MM.1S (cell line): ENCODE measurements at regions not wholly inside any gene's neighbourhood (a gene's known extent, or its start where the extent isn't known, plus 50 kb on each side); places are given as distances from the start of the nearest gene placed in this dataset.

Experiments
- DNase-seq: peaks from one replicate; pipeline ENCODE4 v3.0.0-alpha.2; 2015
- H2AFZ ChIP-seq: fragments of 300-600 bp; sonication (generic); 2 replicates; pipeline ENCODE4 v1.6.0; 2016; ENCODE audit warnings: antibody characterized with exemption, low read length
- H3F3A ChIP-seq: fragments of 300-600 bp; sonication (generic); 2 replicates; pipeline ENCODE4 v1.6.1; 2016; ENCODE audit warnings: mild to moderate bottlenecking, antibody characterized with exemption, low read length, moderate library complexity, mixed read lengths; ENCODE audit not compliant: insufficient read depth
- H3K27ac ChIP-seq: fragments of 300-600 bp; sonication (generic); 2 replicates; pipeline ENCODE4 v1.5.1; 2016; ENCODE audit warnings: mild to moderate bottlenecking, low read length
- H3K27me3 ChIP-seq: fragments of 300-600 bp; sonication (generic); replicated peaks from 2 replicates; pipeline ENCODE4 v1.6.0; 2016; ENCODE audit warnings: low read length; ENCODE audit not compliant: insufficient read depth
- H3K36me3 ChIP-seq: fragments of 300-600 bp; sonication (generic); replicated peaks from 2 replicates; pipeline ENCODE4 v1.6.1; 2016; ENCODE audit warnings: mild to moderate bottlenecking, low read length, mixed read lengths; ENCODE audit not compliant: insufficient read depth
- H3K4me1 ChIP-seq: fragments of 300-600 bp; sonication (generic); 2 replicates; pipeline ENCODE4 v1.6.1; 2016; ENCODE audit warnings: low read length, mixed read lengths
- H3K4me2 ChIP-seq: fragments of 300-600 bp; sonication (generic); 2 replicates; pipeline ENCODE4 v1.6.0; 2016; ENCODE audit warnings: low read depth, low read length
- H3K4me3 ChIP-seq: fragments of 300-600 bp; sonication (generic); 2 replicates; pipeline ENCODE4 v1.5.1; 2016; ENCODE audit warnings: low read length, mixed read lengths
- H3K79me2 ChIP-seq: fragments of 300-600 bp; sonication (generic); 2 replicates; pipeline ENCODE4 v1.6.1; 2016; ENCODE audit warnings: mixed run types, low read length, mixed read lengths
- H3K9ac ChIP-seq: fragments of 300-600 bp; sonication (generic); 2 replicates; pipeline ENCODE4 v1.6.1; 2016; ENCODE audit warnings: low read length, mixed read lengths
- H3K9me2 ChIP-seq: fragments of 300-600 bp; sonication (generic); replicated peaks from 2 replicates; pipeline ENCODE4 v1.6.1; 2016; ENCODE audit warnings: mild to moderate bottlenecking, low read length, mixed read lengths; ENCODE audit not compliant: insufficient read depth
- H3K9me3 ChIP-seq: fragments of 300-600 bp; sonication (generic); replicated peaks from 2 replicates; pipeline ENCODE4 v1.6.1; 2016; ENCODE audit warnings: mild to moderate bottlenecking, low read length, mixed read lengths; ENCODE audit not compliant: insufficient read depth
- H4K20me1 ChIP-seq: fragments of 300-600 bp; sonication (generic); 2 replicates; pipeline ENCODE4 v1.6.1; 2016; ENCODE audit warnings: mild to moderate bottlenecking, low read length, moderate library complexity, mixed read lengths; ENCODE audit not compliant: insufficient read depth
- CTCF ChIP-seq: fragments of 300-600 bp; sonication (generic); IDR thresholded peaks from 2 replicates; pipeline ENCODE4 v1.5.1; 2016; ENCODE audit warnings: antibody characterized with exemption, low read length, mixed read lengths
- EZH2 ChIP-seq: fragments of 300-600 bp; sonication (generic); optimal IDR thresholded peaks from 2 replicates; pipeline ENCODE3; 2017; ENCODE audit warnings: low read depth, mild to moderate bottlenecking, antibody characterized with exemption, low read length, mixed read lengths
- EZH2phosphoT487 ChIP-seq: fragments of 300-600 bp; sonication (generic); IDR thresholded peaks from 2 replicates; pipeline ENCODE4 v1.6.1; 2018; ENCODE audit warnings: antibody characterized with exemption, low read length

- Histone ChIP-seq H3K36me3 (no peaks in the 10 kb centered on the region), H3K4me1 (no peaks in the 10 kb centered on the region), H3K4me3 (no peak overlapping the region), H3K27ac (no peak overlapping the region), H3K79me2 (no peaks in the 10 kb centered on the region), H3K4me2 (no peak overlapping the region), H3K27me3 (no peaks in the 10 kb centered on the region), H2AFZ (no peak overlapping the region), H3K9me3 (no peaks in the 10 kb centered on the region), H3F3A (no peaks in the 10 kb centered on the region), H3K9ac (no peak overlapping the region), H4K20me1 (no peaks in the 10 kb centered on the region), H3K9me2 (no peaks in the 10 kb centered on the region)
- TF ChIP-seq EZH2 = no peak
- no peak for TF ChIP-seq EZH2phosphoT487
- TF ChIP-seq CTCF = no peak
- no peak for DNase-seq
Measured at GRCh38 chr11:21811572-21811971, 381.3 kb upstream of the ANO5 start.

- Histone ChIP-seq H3K36me3 (no peaks in the 10 kb centered on the region), H3K4me2 (no peak overlapping the region), H3F3A (no peaks in the 10 kb centered on the region), H3K9me3 (no peaks in the 10 kb centered on the region), H3K27ac (no peak overlapping the region), H3K9me2 (no peaks in the 10 kb centered on the region), H3K9ac (no peak overlapping the region), H3K27me3 (no peaks in the 10 kb centered on the region), H2AFZ (no peak overlapping the region), H3K79me2 (no peaks in the 10 kb centered on the region), H4K20me1 (no peaks in the 10 kb centered on the region), H3K4me3 (no peak overlapping the region), H3K4me1 (no peaks in the 10 kb centered on the region)
- TF ChIP-seq EZH2phosphoT487 (no peak), EZH2 (no peak), CTCF (no peak)
- DNase-seq = no peak
Measured at GRCh38 chr11:21814169-21814568, 378.7 kb upstream of the ANO5 start.

GRCh38 chr11:21817696-21818095 is 375.2 kb upstream of the ANO5 start:
- H3F3A ChIP-seq = no peaks in the 10 kb centered on the region
- H3K4me3 ChIP-seq = no peak overlapping the region
- no peaks in the 10 kb centered on the region for H3K36me3 ChIP-seq
- H2AFZ ChIP-seq = no peak overlapping the region
- no peak overlapping the region for H3K9ac ChIP-seq
- H3K4me2 ChIP-seq = no peak overlapping the region
- no peaks in the 10 kb centered on the region for H4K20me1 ChIP-seq
- TF ChIP-seq EZH2 (no peak), CTCF (no peak), EZH2phosphoT487 (no peak)
- DNase-seq = peak; percentile 32
- no peak overlapping the region for H3K27ac ChIP-seq
- no peaks in the 10 kb centered on the region for H3K9me3 ChIP-seq
- no peaks in the 10 kb centered on the region for H3K9me2 ChIP-seq
- H3K4me1 ChIP-seq = no peaks in the 10 kb centered on the region
- H3K27me3 ChIP-seq = no peaks in the 10 kb centered on the region
- no peaks in the 10 kb centered on the region for H3K79me2 ChIP-seq
